Hepatocyte (in vitro differentiated cells): ENCODE measurements at regions not wholly inside any gene's neighbourhood (a gene's known extent, or its start where the extent isn't known, plus 50 kb on each side); places are given as distances from the start of the nearest gene placed in this dataset.
"Not testable (repeated sequence)": the region's sequence is repeated elsewhere in the genome, so short reads cannot be mapped to it uniquely, and the experiment has no call there.

ENCODE experiments used
- DNase-seq: peaks from one replicate; pipeline ENCODE4 v3.0.0-alpha.2; 2016; ENCODE audit warnings: low spot score
- H2AFZ ChIP-seq: fragments of 200-600 bp; sonication (generic); 2 replicates; pipeline ENCODE4 v1.6.0; 2016; ENCODE audit warnings: antibody characterized with exemption, mild to moderate bottlenecking
- H3K27ac ChIP-seq: fragments of 200-600 bp; sonication (generic); 2 replicates; pipeline ENCODE4 v1.5.1; 2016; ENCODE audit warnings: mild to moderate bottlenecking
- H3K27me3 ChIP-seq: fragments of 200-600 bp; sonication (generic); 2 replicates; pipeline ENCODE4 v1.6.1; 2016
- H3K36me3 ChIP-seq: fragments of 200-600 bp; sonication (generic); replicated peaks from 2 replicates; pipeline ENCODE4 v1.5.1; 2016; ENCODE audit warnings: low read depth; ENCODE audit not compliant: insufficient read depth
- H3K4me1 ChIP-seq: fragments of 200-600 bp; sonication (generic); 2 replicates; pipeline ENCODE4 v1.5.1; 2016; ENCODE audit warnings: mild to moderate bottlenecking, moderate library complexity; ENCODE audit not compliant: insufficient read depth
- H3K4me2 ChIP-seq: fragments of 200-600 bp; sonication (generic); 2 replicates; pipeline ENCODE4 v1.6.0; 2016
- H3K4me3 ChIP-seq: fragments of 200-600 bp; sonication (generic); 2 replicates; pipeline ENCODE4 v1.5.1; 2016; ENCODE audit warnings: mild to moderate bottlenecking
- H3K79me2 ChIP-seq: fragments of 200-600 bp; sonication (generic); 2 replicates; pipeline ENCODE4 v1.6.0; 2017; ENCODE audit warnings: mild to moderate bottlenecking
- H3K9me2 ChIP-seq: fragments of 200-600 bp; sonication (generic); replicated peaks from 2 replicates; pipeline ENCODE4 v1.6.0; 2017; ENCODE audit warnings: mild to moderate bottlenecking; ENCODE audit not compliant: insufficient read depth
- H3K9me3 ChIP-seq: fragments of 200-600 bp; sonication (generic); 2 replicates; pipeline ENCODE4 v1.5.1; 2016; ENCODE audit warnings: low read depth, mild to moderate bottlenecking
- H4K20me1 ChIP-seq: fragments of 200-600 bp; sonication (generic); 2 replicates; pipeline ENCODE4 v1.6.0; 2016; ENCODE audit warnings: mild to moderate bottlenecking; ENCODE audit not compliant: insufficient read depth, poor library complexity, severe bottlenecking
- CTCF ChIP-seq: fragments of 200-600 bp; sonication (generic); IDR thresholded peaks from 2 replicates; pipeline ENCODE4 v1.5.1; 2016; ENCODE audit warnings: antibody characterized with exemption, mild to moderate bottlenecking; ENCODE audit not compliant: poor library complexity
- EZH2 ChIP-seq: fragments of 200-600 bp; sonication (generic); IDR thresholded peaks from 2 replicates; pipeline ENCODE4 v1.6.1; 2016; ENCODE audit warnings: antibody characterized with exemption, mild to moderate bottlenecking, borderline replicate concordance
- EZH2phosphoT487 ChIP-seq: fragments of 200-600 bp; sonication (generic); IDR thresholded peaks from one replicate; pipeline ENCODE4 v1.6.1; 2018; ENCODE audit warnings: antibody characterized with exemption, mild to moderate bottlenecking, low read depth, moderate library complexity; ENCODE audit not compliant: unreplicated experiment, severe bottlenecking
- WGBS: methylation state at CpG from one replicate; pipeline ENCODE4 v1.1.6; 2016; ENCODE audit warnings: low lambda C conversion rate; ENCODE audit errors: missing lambda C conversion rate; 5-methylcytosine and 5-hydroxymethylcytosine counted together

DNA sequence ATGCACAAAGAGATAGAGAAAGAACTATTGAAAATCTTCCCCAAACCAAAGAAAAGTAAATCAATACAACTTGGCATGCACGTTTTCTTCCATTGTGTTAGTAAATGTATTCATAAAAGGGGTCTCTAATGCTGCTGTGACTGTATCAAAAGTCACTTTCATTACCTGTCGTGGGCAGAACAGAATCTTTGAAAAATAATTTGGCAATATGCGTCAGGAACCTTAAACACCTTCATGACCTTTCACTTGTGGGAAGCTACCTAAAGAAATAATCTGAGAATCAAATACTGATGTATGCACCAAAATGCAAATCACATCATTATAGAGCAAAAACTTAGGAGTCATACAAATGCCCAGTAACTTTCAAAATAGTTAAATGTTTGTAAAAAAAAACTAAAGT, 105.3 kb downstream of the ARL4C start:
- H3K27me3 ChIP-seq = no peaks in the 10 kb centered on the region
- H3K4me1 ChIP-seq = no peaks in the 10 kb centered on the region
- no peak overlapping the region for H3K4me2 ChIP-seq
- no peak overlapping the region for H3K4me3 ChIP-seq
- no peak for TF ChIP-seq EZH2phosphoT487
- TF ChIP-seq EZH2 = no peak
- TF ChIP-seq CTCF = no peak
- no peaks in the 10 kb centered on the region for H3K36me3 ChIP-seq
- no peaks in the 10 kb centered on the region for H3K79me2 ChIP-seq
- no peaks in the 10 kb centered on the region for H3K9me2 ChIP-seq
- H4K20me1 ChIP-seq = no peaks in the 10 kb centered on the region
- 84% methylated on average over 3 of the region's 3 CpGs for WGBS
- no peak overlapping the region for H3K27ac ChIP-seq
- H2AFZ ChIP-seq = no peak overlapping the region
- H3K9me3 ChIP-seq = no peaks in the 10 kb centered on the region
- no peak for DNase-seq

GRCh38 chr2:234389661-234390060, 107.2 kb downstream of the ARL4C start:
- H3K4me3 ChIP-seq = not testable (repeated sequence)
- 90% methylated on average over 3 of the region's 3 CpGs for WGBS

DNA sequence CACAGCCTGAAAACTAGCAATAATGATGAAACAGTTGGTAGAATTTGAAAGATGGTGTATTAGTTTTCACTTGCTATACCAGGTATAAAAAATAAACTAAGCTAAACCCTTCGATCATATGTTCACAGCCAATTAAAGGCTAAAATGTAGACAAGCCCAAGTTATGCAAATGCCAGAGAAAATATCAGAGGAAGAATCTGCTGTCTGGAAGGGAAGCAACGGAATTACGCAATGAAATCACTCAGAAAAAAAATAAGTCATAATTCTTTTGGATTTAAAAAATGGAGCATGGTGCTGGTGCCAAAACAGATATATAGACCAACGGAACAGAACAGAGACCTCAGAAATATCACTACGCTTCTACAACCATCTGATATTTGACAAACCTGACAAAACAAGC, 108.3 kb downstream of the ARL4C start:
- Histone ChIP-seq H3K36me3 (no peaks in the 10 kb centered on the region), H3K27me3 (no peaks in the 10 kb centered on the region), H2AFZ (no peak overlapping the region), H3K4me2 (no peak overlapping the region), H3K4me3 (no peak overlapping the region), H3K79me2 (no peaks in the 10 kb centered on the region), H4K20me1 (no peaks in the 10 kb centered on the region), H3K9me3 (no peaks in the 10 kb centered on the region), H3K27ac (no peak overlapping the region), H3K9me2 (no peaks in the 10 kb centered on the region), H3K4me1 (no peaks in the 10 kb centered on the region)
- no peak for TF ChIP-seq EZH2
- no peak for TF ChIP-seq EZH2phosphoT487
- no peak for TF ChIP-seq CTCF
- 97% methylated on average over 5 of the region's 5 CpGs for WGBS
- DNase-seq = no peak

More at GRCh38 chr2:234389661-234390060, 107.2 kb downstream of the ARL4C start:
- not testable (repeated sequence) for H3K4me2 ChIP-seq, DNase-seq, H3K4me1 ChIP-seq, H3K9me2 ChIP-seq, H3K9me3 ChIP-seq, H3K79me2 ChIP-seq, H2AFZ ChIP-seq, H3K27me3 ChIP-seq, H3K36me3 ChIP-seq, H3K27ac ChIP-seq, H4K20me1 ChIP-seq

DNA sequence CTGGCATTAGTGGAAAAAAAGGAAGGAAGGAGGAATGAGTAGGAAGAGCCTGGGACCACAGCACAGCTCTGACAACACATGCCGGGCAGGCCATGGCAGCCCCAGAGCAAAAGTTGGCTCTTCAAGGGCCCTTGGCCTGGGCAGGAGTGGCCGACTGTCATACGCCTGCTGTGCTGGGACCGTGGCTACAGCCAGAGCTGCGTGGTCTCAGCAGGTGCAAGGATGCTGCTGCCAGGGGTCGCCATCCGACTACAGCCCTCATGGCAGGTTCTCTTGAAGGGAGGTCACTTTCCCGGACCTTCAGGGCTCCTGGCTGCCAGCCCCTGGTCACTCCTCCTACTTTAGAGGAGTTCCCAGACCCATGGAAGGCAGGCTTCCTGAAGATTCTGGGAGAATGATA, 109.9 kb downstream of the ARL4C start:
- Histone ChIP-seq H3K27ac (no peak overlapping the region), H2AFZ (no peak overlapping the region)
- 96% methylated on average over 8 of the region's 8 CpGs for WGBS

DNA sequence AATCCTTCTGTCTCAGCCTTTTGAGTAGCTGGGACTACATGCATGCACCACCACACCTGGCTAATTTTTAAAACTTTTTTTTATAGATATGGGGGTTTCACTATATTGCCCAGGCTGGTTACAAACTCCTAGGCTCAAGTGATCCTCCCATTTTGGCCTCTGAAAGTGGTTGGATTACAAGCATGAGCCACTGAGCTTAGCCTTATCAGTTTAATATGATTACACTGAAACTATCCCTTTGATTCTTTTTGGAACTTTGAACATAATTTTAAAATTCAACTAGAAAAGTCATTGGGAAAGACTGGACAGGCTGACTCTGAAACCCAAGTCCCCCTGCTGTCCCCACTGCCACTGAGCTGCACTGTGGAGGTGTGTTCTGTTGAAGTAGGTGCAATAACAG, 114.8 kb downstream of the ARL4C start:
- no peaks in the 10 kb centered on the region for H3K27me3 ChIP-seq
- TF ChIP-seq EZH2 = no peak
- TF ChIP-seq EZH2phosphoT487 = no peak
- TF ChIP-seq CTCF = no peak
- no peak overlapping the region for H2AFZ ChIP-seq
- H3K9me3 ChIP-seq = no peaks in the 10 kb centered on the region
- no peaks in the 10 kb centered on the region for H4K20me1 ChIP-seq
- no peaks in the 10 kb centered on the region for H3K9me2 ChIP-seq
- peaks cover 6% of the 10 kb centered on the region for H3K4me1 ChIP-seq
- no peaks in the 10 kb centered on the region for H3K79me2 ChIP-seq
- DNase-seq = no peak
- H3K27ac ChIP-seq = no peak overlapping the region
- H3K36me3 ChIP-seq = no peaks in the 10 kb centered on the region
- no peak overlapping the region for H3K4me3 ChIP-seq
- no peak overlapping the region for H3K4me2 ChIP-seq

More for the DNA sequence above, 109.9 kb downstream of the ARL4C start:
- H3K4me1 ChIP-seq = no peaks in the 10 kb centered on the region
- H3K27me3 ChIP-seq = no peaks in the 10 kb centered on the region
- no peaks in the 10 kb centered on the region for H3K79me2 ChIP-seq
- no peaks in the 10 kb centered on the region for H3K9me2 ChIP-seq
- no peaks in the 10 kb centered on the region for H3K36me3 ChIP-seq
- no peaks in the 10 kb centered on the region for H4K20me1 ChIP-seq
- no peak for TF ChIP-seq EZH2phosphoT487
- DNase-seq = no peak
- H3K9me3 ChIP-seq = no peaks in the 10 kb centered on the region
- H3K4me2 ChIP-seq = no peak overlapping the region
- H3K4me3 ChIP-seq = no peak overlapping the region

DNA sequence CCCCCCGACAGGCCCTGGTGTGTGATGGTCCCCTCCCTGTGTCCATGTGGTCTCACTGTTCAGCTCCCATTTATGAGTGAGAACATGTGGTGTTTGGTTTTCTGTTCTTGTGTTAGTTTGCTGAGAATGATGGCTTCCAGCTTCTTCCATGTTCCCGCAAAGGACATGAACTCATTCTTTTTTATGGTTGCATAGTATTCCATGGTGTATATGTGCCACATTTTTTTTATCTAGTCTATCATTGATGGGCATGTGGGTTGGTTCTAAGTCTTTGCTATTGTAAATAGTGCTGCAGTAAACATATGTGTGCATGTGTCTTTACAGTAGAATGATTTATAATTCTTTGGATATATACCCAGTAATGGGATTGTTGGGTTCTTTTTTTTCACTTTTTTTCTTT, 117.9 kb downstream of the ARL4C start:
- not testable (repeated sequence) for H3K9me2 ChIP-seq, H3K9me3 ChIP-seq, H3K4me1 ChIP-seq, H3K27me3 ChIP-seq, H3K4me2 ChIP-seq, H3K4me3 ChIP-seq, DNase-seq, H2AFZ ChIP-seq, H3K79me2 ChIP-seq, H4K20me1 ChIP-seq, H3K36me3 ChIP-seq
- 94% methylated on average over 2 of the region's 2 CpGs for WGBS
- peak overlapping the region; percentile 8 for H3K27ac ChIP-seq
